HEK293T (cell line): ENCODE measurements at regions not wholly inside any gene's neighbourhood (a gene's known extent, or its start where the extent isn't known, plus 50 kb on each side); places are given as distances from the start of the nearest gene placed in this dataset.
"Not testable (repeated sequence)": the region's sequence is repeated elsewhere in the genome, so short reads cannot be mapped to it uniquely, and the experiment has no call there.

ENCODE experiments used
- CTCF ChIA-PET: fragments of 350-600 bp; formaldehyde crosslinking; extraction: SDS; loops from one replicate; lab custom pipeline; 2021; ENCODE audit warnings: antibody characterized with exemption, inconsistent platforms; lab: Yijun Ruan, JAX
- POLR2A ChIA-PET: fragments of 350-600 bp; formaldehyde crosslinking; extraction: SDS; loops from one replicate; lab custom pipeline; 2020; ENCODE audit warnings: antibody characterized with exemption, inconsistent platforms; lab: Yijun Ruan, JAX
- DNase-seq: peaks from one replicate; pipeline ENCODE4 v3.0.0; 2012; ENCODE audit warnings: mixed read lengths; ENCODE audit errors: extremely low spot score
- ARNT ChIP-seq: fragments of 450-650 bp; IDR thresholded peaks from 2 replicates; pipeline ENCODE4 v1.6.1; 2017; ENCODE audit warnings: mild to moderate bottlenecking
- BHLHE40 ChIP-seq: fragments of 450-650 bp; IDR thresholded peaks from 2 replicates; pipeline ENCODE4 v1.6.1; 2016; ENCODE audit warnings: mild to moderate bottlenecking, moderate library complexity, borderline replicate concordance
- CTBP1 ChIP-seq: fragments of 450-650 bp; IDR thresholded peaks from 2 replicates; pipeline ENCODE4 v1.6.1; 2016; ENCODE audit warnings: borderline replicate concordance
- ELF4 ChIP-seq: fragments of 450-650 bp; IDR thresholded peaks from 2 replicates; pipeline ENCODE4 v1.6.1; 2017; ENCODE audit warnings: antibody characterized with exemption
- FOXA1 ChIP-seq: fragments of 450-650 bp; IDR thresholded peaks from 2 replicates; pipeline ENCODE4 v1.6.1; 2016; ENCODE audit warnings: mild to moderate bottlenecking
- FOXK2 ChIP-seq: fragments of 450-650 bp; IDR thresholded peaks from 2 replicates; pipeline ENCODE4 v1.6.1; 2016; ENCODE audit warnings: mild to moderate bottlenecking
- FOXM1 ChIP-seq: fragments of 450-650 bp; IDR thresholded peaks from 2 replicates; pipeline ENCODE4 v1.6.1; 2017; ENCODE audit warnings: mild to moderate bottlenecking, borderline replicate concordance
- HDGF ChIP-seq: fragments of 450-650 bp; IDR thresholded peaks from 2 replicates; pipeline ENCODE4 v1.6.1; 2017; ENCODE audit warnings: antibody characterized with exemption, borderline replicate concordance
- L3MBTL2 ChIP-seq: fragments of 450-650 bp; conservative IDR thresholded peaks from 2 replicates; pipeline ENCODE4 v1.6.1; 2016; ENCODE audit warnings: mild to moderate bottlenecking
- LEF1 ChIP-seq: fragments of 450-650 bp; IDR thresholded peaks from 2 replicates; pipeline ENCODE4 v1.6.1; 2017; ENCODE audit warnings: mild to moderate bottlenecking, borderline replicate concordance
- NFRKB ChIP-seq: fragments of 450-650 bp; IDR thresholded peaks from 2 replicates; pipeline ENCODE4 v1.6.1; 2016; ENCODE audit warnings: mild to moderate bottlenecking, moderate library complexity
- SP1 ChIP-seq: fragments of 450-650 bp; IDR thresholded peaks from 2 replicates; pipeline ENCODE4 v1.6.1; 2017
- SUZ12 ChIP-seq: fragments of 450-650 bp; IDR thresholded peaks from 2 replicates; pipeline ENCODE4 v1.6.1; 2016; ENCODE audit warnings: mild to moderate bottlenecking
- TARDBP ChIP-seq: fragments of 450-650 bp; IDR thresholded peaks from 2 replicates; pipeline ENCODE4 v1.6.1; 2016
- ZNF384 ChIP-seq: fragments of 450-650 bp; IDR thresholded peaks from 2 replicates; pipeline ENCODE4 v1.6.1; 2016
- TF ChIP-seq, protein P1 (sequence below): fragments of 450-650 bp; IDR thresholded peaks from 2 replicates; pipeline ENCODE4 v1.6.1; 2016

DNA sequence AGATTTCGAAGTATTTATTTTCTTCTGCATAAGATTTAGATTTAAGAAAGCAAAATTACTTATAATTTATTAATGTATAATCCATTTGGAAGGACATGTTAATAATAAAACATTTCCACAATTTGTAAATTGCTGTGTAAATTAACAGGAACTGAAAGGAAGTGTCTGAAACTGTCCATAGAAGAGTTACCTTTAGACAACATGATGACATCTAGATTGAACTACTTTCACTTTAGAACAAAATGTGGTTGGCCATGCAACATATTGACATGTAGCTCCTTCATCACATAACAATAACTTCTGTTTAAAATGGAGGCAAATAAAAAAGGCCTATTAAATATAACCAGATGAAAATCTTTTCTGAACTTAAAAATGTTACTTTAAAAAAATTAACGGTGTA is 1849.5 kb upstream of the ACO1 start:
- ChIA-PET CTCF (no interaction called here), POLR2A (no interaction called here)
- DNase-seq = no peak
- TF ChIP-seq L3MBTL2 (no peak), SP1 (no peak), CTBP1 (no peak), ELF4 (no peak)

DNA sequence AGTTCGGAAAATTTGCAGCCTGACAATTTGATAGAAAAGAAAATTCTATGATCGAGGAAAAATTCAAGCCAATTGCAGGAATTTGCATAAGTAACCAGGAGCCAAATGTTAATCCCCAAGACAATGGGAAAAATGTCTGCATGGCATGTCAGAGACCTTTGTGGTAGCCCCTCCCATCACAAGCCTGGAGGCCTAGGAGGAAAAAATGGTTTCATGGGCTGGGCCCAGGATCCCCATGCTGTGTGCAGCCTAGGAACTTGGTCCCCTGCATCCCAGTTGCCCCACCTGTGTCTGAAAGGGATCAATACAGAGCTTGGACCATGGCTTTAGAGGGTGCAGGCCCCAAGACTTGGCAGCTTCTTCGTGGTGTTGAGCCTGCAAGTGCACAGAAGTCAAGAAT is 1847.9 kb upstream of the ACO1 start:
- POLR2A ChIA-PET = no interaction called here
- CTCF ChIA-PET = no interaction called here
- no peak for DNase-seq
- TF ChIP-seq HDGF = no peak
- no peak for TF ChIP-seq SUZ12

DNA sequence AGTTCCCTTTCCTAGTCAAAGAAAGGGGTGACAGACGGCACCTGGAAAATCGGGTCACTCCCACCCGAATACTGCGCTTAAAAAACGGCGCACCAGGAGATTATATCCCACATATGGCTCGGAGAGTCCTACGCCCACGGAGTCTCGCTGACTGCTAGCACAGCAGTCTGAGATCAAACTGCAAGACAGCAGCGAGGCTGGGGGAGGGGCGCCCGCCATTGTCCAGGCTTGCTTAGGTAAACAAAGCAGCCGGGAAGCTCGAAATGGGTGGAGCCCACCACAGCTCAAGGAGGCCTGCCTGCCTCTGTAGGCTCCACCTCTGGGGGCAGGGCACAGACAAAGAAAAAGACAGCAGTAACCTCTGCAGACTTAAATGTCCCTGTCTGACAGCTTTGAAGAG is 1844.7 kb upstream of the ACO1 start:
- DNase-seq = not testable (repeated sequence)

DNA sequence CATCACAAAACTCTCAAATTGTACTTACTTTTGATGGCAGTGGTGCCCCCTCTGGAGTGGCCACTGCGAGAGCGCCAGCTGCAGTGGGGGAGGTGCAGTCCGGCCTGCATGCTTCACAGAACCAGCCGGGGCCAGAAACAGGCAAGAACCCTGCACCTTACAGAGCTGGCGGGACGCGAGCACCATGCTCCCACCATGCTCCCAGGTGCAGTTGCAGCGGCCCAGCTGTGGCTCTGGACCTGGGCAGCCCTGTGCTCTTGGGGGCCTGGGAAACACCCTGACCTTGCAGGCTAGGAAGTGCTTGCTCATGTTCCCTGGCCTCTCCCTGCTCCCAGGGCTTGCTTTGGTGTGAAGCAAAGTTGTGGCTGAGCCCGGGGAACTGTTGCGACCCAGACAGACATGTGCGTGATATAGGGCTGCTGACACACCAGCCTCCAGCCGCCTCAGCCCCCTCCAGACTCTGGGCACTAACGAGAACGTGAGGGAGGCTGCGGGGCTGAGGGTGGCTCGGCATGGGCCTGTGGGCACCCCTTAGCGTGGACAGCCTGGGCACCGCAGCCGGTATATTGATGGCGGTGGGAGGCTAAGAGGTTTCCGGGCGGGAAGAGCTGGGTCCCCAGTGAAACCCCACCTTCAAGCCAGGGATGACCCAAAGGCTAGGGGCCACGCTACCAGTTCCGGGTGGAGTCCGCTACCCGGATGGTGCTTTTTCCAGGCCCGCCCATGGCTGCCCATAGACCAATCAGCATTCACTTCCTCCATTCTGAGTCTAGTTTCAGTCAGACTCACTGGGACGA is 1809.9 kb upstream of the ACO1 start:
- TF ChIP-seq, protein P1, sequence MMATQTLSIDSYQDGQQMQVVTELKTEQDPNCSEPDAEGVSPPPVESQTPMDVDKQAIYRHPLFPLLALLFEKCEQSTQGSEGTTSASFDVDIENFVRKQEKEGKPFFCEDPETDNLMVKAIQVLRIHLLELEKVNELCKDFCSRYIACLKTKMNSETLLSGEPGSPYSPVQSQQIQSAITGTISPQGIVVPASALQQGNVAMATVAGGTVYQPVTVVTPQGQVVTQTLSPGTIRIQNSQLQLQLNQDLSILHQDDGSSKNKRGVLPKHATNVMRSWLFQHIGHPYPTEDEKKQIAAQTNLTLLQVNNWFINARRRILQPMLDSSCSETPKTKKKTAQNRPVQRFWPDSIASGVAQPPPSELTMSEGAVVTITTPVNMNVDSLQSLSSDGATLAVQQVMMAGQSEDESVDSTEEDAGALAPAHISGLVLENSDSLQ = no peak
- TF ChIP-seq HDGF = no peak
- no peak for TF ChIP-seq FOXK2
- no peak for TF ChIP-seq L3MBTL2
- TF ChIP-seq BHLHE40 = no peak
- TF ChIP-seq SP1 = no peak
- no peak for TF ChIP-seq ZNF384
- no peak for TF ChIP-seq FOXM1
- TF ChIP-seq CTBP1 = no peak
- no peak for TF ChIP-seq FOXA1
- TF ChIP-seq ARNT = no peak
- DNase-seq = no peak
- ChIA-PET POLR2A (no interaction called here), CTCF (no interaction called here)

More for the DNA sequence above, 1844.7 kb upstream of the ACO1 start:
- CTCF ChIA-PET, POLR2A ChIA-PET: not testable (repeated sequence)

DNA sequence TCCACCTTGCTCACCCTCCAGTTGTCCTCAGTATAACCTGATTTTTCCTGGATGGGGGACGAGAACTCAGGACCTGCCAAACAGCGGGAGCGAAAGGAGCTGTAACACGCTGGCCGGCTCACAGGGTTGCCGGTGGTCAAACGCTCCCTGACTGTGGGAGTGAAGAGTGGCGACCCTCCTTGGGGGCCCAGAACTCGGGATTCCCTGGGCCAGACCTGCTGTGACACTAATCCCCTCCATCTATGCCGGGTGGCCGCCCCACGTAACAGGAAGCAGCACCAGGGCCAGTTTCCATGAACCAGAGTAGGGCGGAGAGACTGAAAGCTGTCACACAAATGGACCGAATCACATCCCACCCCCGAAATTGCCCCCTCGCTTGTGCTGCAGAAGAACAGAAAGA is 1809.2 kb upstream of the ACO1 start:
- CTCF ChIA-PET = no interaction called here
- TF ChIP-seq TARDBP = no peak
- POLR2A ChIA-PET = no interaction called here
- no peak for DNase-seq

DNA sequence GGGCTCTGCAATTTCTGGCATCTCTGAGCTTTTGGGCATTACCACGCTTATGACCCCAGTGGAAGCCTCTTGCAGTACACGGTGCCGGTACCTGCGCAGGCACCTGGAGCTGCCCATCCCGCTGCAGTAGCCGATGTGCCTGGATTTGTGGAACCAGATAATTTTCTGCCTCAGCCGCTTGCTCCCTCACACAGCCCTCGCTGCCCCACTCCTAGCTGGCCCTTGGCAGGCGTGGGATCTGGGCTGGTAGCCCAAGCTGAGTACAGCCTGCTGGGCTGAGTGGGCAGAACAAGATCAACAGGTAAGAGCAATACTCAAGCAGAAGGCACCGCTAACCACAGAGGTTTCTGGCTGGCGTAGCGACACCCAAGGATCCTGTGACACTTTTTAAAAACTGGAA is 1808.8 kb upstream of the ACO1 start:
- DNase-seq = no peak
- CTCF ChIA-PET = no interaction called here
- POLR2A ChIA-PET = no interaction called here
- TF ChIP-seq ELF4 (no peak), BHLHE40 (no peak), FOXA1 (no peak), ARNT (no peak), LEF1 (no peak), L3MBTL2 (no peak), TARDBP (no peak)

DNA sequence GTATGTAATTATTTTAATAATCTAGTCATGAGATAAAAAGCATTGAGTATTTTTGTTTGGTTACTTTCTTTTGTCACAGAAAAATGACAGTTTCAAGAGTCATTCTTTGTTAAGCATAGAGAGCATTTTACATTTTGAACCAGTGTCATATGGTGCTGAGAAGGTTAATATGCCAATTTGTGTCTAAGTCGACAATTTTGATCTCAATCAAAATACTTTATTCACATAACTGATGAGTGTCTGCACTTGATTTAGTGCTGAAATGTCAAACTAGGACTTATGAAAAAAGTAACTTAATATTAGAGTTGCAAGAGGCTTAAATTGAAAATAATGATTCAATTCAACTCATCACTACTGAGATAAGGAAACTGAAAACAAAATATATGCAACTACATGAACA is 1804.6 kb upstream of the ACO1 start:
- CTCF ChIA-PET = no interaction called here
- no peak for TF ChIP-seq FOXA1
- TF ChIP-seq, protein P1 = no peak
- TF ChIP-seq ELF4 = no peak
- no peak for TF ChIP-seq HDGF
- TF ChIP-seq FOXM1 = no peak
- TF ChIP-seq ZNF384 = no peak
- no peak for TF ChIP-seq SUZ12
- no peak for TF ChIP-seq TARDBP
- TF ChIP-seq CTBP1 = no peak
- TF ChIP-seq L3MBTL2 = no peak
- no peak for TF ChIP-seq LEF1
- TF ChIP-seq NFRKB = no peak
- no peak for TF ChIP-seq SP1
- DNase-seq = no peak
- POLR2A ChIA-PET = no interaction called here

DNA sequence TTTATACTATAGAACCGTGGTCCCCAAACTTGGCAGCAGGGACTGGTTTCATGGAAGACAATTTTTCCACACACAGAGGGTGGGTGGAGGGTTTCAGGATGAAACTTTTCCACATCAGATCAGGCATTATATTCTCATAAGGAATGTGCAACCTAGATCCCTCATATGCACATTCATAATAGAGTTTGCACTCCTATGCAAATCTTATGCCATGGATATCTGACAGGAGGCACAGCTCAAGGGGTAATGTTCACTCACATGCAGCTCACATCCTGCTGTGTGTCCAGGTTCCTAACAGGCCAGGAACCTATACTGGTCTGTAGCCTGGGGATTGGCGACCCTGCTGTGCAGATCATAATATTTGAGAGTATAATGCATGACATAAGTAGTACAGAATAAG is 1802.2 kb upstream of the ACO1 start:
- DNase-seq = no peak
- ChIA-PET CTCF (no interaction called here), POLR2A (no interaction called here)
- TF ChIP-seq, protein P1 = no peak
- TF ChIP-seq HDGF (no peak), FOXM1 (no peak), ELF4 (no peak), ARNT (no peak), SP1 (no peak), SUZ12 (no peak), FOXK2 (no peak), LEF1 (no peak), CTBP1 (no peak), TARDBP (no peak), L3MBTL2 (no peak), FOXA1 (no peak), BHLHE40 (no peak), NFRKB (no peak), ZNF384 (no peak)
